A549 (cell line): ENCODE measurements at regions not wholly inside any gene's neighbourhood (a gene's known extent, or its start where the extent isn't known, plus 50 kb on each side); places are given as distances from the start of the nearest gene placed in this dataset.

Experiments used
- TF ChIP-seq, protein P1 (sequence below): fragments of 200-600 bp; sonication (generic); IDR thresholded peaks from 2 replicates; pipeline ENCODE4 v1.6.1; 2016; ENCODE audit warnings: antibody characterized with exemption, mild to moderate bottlenecking, moderate library complexity
- TF ChIP-seq, protein P2 (sequence below): fragments of >200 bp; sonication (Bioruptor Twin); formaldehyde crosslinking; IDR thresholded peaks from 3 replicates; pipeline ENCODE4 v1.5.1; 2016

DNA sequence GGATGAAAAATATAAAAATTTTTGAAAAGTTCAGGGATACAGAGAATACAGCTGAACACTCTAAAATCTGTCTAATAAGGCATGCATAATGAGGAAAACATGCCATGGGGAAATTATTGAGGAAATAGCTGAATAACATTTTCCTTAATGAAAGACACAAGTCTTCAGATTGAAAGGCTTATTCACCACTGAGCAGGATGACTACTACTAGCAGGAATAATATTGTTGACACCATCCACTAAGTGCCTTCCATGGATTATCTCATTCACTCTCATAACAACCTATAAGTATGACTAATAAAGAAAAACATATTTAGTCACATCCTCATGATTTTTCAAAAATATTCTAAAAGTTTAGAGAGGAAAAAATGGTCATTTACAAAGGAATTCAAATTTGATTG is 96.7 kb upstream of the FER start:
- TF ChIP-seq, protein P1, sequence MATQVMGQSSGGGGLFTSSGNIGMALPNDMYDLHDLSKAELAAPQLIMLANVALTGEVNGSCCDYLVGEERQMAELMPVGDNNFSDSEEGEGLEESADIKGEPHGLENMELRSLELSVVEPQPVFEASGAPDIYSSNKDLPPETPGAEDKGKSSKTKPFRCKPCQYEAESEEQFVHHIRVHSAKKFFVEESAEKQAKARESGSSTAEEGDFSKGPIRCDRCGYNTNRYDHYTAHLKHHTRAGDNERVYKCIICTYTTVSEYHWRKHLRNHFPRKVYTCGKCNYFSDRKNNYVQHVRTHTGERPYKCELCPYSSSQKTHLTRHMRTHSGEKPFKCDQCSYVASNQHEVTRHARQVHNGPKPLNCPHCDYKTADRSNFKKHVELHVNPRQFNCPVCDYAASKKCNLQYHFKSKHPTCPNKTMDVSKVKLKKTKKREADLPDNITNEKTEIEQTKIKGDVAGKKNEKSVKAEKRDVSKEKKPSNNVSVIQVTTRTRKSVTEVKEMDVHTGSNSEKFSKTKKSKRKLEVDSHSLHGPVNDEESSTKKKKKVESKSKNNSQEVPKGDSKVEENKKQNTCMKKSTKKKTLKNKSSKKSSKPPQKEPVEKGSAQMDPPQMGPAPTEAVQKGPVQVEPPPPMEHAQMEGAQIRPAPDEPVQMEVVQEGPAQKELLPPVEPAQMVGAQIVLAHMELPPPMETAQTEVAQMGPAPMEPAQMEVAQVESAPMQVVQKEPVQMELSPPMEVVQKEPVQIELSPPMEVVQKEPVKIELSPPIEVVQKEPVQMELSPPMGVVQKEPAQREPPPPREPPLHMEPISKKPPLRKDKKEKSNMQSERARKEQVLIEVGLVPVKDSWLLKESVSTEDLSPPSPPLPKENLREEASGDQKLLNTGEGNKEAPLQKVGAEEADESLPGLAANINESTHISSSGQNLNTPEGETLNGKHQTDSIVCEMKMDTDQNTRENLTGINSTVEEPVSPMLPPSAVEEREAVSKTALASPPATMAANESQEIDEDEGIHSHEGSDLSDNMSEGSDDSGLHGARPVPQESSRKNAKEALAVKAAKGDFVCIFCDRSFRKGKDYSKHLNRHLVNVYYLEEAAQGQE, result no peak
- TF ChIP-seq, protein P2, sequence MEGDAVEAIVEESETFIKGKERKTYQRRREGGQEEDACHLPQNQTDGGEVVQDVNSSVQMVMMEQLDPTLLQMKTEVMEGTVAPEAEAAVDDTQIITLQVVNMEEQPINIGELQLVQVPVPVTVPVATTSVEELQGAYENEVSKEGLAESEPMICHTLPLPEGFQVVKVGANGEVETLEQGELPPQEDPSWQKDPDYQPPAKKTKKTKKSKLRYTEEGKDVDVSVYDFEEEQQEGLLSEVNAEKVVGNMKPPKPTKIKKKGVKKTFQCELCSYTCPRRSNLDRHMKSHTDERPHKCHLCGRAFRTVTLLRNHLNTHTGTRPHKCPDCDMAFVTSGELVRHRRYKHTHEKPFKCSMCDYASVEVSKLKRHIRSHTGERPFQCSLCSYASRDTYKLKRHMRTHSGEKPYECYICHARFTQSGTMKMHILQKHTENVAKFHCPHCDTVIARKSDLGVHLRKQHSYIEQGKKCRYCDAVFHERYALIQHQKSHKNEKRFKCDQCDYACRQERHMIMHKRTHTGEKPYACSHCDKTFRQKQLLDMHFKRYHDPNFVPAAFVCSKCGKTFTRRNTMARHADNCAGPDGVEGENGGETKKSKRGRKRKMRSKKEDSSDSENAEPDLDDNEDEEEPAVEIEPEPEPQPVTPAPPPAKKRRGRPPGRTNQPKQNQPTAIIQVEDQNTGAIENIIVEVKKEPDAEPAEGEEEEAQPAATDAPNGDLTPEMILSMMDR, result no peak
